ENCODE measurements at regions not wholly inside any gene's neighbourhood (a gene's known extent, or its start where the extent isn't known, plus 50 kb on each side); places are given as distances from the start of the nearest gene placed in this dataset.

- no peak overlapping the region for H3K27ac ChIP-seq
- intact Hi-C loops (cut with DNase I), result no loop called here
- no peak for DNase-seq (ENCODE audit: extremely low spot score in 2 of 2)
Observed at GRCh38 chr12:90091809-90092208, 383.2 kb upstream of the ATP2B1 start.

DNA sequence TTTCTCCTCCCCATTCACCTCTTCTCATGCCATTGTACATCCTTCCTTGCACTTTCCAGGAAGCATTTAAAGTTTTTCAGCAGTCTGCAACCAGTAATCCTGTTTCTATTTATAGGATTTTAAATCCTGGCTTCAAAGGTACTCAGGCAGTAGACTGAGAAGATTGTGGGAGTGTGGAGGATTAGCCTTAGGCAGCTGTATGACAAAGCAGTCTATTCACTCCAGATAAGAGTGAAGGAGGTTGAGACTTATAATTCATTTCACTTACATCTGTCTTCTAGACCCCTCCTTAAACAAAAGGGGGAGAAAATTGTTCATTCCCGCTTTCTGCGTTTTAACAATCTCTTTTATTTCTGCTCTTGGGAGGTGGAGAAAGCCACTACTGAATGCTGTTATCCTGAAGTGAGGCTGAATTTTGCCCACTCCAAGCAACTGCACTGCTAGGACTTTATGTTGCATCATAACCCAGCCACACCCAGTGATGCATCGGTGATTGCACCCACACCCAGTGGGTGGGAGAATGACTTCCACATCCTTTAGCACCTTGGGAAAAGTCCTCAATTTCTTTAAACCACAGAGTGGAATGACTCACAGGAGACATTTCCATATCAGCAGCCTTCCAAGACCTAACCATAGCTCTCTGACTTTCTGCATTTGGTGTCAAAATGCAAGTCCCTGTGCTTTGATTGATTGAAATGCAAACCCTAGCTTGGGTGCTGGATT, 382.5 kb upstream of the ATP2B1 start:
- peaks cover 12% of the 10 kb centered on the region for H3K4me1 ChIP-seq
- H3K9me3 ChIP-seq, result no peaks in the 10 kb centered on the region
- H3K4me3 ChIP-seq, result no peak overlapping the region
- TF ChIP-seq POLR2AphosphoS5 (IDR thresholded peaks at IDR 0.05; ENCODE audit: insufficient read depth in 1 of 2, low read depth in 1 of 2), result no peak
- TF ChIP-seq POLR2A (IDR thresholded peaks at IDR 0.05), result no peak
- TF ChIP-seq CTCF (IDR thresholded peaks at IDR 0.05), result no peak
- DNase-seq (ENCODE audit: extremely low spot score in 2 of 2), result no peak
- no peak overlapping the region for H3K27ac ChIP-seq
- H3K36me3 ChIP-seq, result no peaks in the 10 kb centered on the region
- no peaks in the 10 kb centered on the region for H3K27me3 ChIP-seq
- intact Hi-C loops (cut with DNase I), result no loop called here

More at GRCh38 chr12:90091809-90092208, 383.2 kb upstream of the ATP2B1 start:
- H3K27me3 ChIP-seq, result no peaks in the 10 kb centered on the region
- H3K36me3 ChIP-seq, result no peaks in the 10 kb centered on the region
- H3K4me1 ChIP-seq, result peaks cover 12% of the 10 kb centered on the region
- no peaks in the 10 kb centered on the region for H3K9me3 ChIP-seq
- no peak for TF ChIP-seq CTCF (IDR thresholded peaks at IDR 0.05)
- TF ChIP-seq POLR2AphosphoS5 (IDR thresholded peaks at IDR 0.05; ENCODE audit: insufficient read depth in 1 of 2, low read depth in 1 of 2), result no peak
- TF ChIP-seq POLR2A (IDR thresholded peaks at IDR 0.05), result no peak
- no peak overlapping the region for H3K4me3 ChIP-seq

DNA sequence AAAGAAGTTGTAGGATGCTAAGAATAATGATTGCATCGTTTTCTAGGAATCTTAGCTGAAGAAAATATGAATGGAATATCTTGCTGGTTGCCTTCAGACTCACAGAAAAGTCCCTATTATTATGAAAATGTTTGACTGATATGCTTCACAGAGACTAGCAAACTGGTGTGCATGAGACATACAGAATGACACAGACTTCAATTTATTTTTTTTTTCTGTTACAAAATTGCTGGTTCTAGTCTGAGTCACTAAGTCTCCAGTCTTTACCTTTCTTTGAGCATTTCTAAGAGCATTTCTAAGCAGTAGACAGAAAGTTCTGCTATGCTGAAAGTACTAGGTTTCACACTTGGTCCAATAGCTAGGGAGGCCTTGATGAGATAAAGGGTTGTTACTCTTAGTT, 377.6 kb upstream of the ATP2B1 start:
- no peaks in the 10 kb centered on the region for H3K9me3 ChIP-seq
- peaks cover 6% of the 10 kb centered on the region for H3K4me1 ChIP-seq
- H3K27me3 ChIP-seq, result no peaks in the 10 kb centered on the region
- H3K4me3 ChIP-seq, result no peak overlapping the region
- H3K36me3 ChIP-seq, result no peaks in the 10 kb centered on the region
- intact Hi-C loops (cut with DNase I), result no loop called here
- no peak for DNase-seq (ENCODE audit: extremely low spot score in 2 of 2)
- H3K27ac ChIP-seq, result no peak overlapping the region
- TF ChIP-seq CTCF (IDR thresholded peaks at IDR 0.05) (no peak), POLR2AphosphoS5 (IDR thresholded peaks at IDR 0.05; ENCODE audit: insufficient read depth in 1 of 2, low read depth in 1 of 2) (no peak), POLR2A (IDR thresholded peaks at IDR 0.05) (no peak)

DNA sequence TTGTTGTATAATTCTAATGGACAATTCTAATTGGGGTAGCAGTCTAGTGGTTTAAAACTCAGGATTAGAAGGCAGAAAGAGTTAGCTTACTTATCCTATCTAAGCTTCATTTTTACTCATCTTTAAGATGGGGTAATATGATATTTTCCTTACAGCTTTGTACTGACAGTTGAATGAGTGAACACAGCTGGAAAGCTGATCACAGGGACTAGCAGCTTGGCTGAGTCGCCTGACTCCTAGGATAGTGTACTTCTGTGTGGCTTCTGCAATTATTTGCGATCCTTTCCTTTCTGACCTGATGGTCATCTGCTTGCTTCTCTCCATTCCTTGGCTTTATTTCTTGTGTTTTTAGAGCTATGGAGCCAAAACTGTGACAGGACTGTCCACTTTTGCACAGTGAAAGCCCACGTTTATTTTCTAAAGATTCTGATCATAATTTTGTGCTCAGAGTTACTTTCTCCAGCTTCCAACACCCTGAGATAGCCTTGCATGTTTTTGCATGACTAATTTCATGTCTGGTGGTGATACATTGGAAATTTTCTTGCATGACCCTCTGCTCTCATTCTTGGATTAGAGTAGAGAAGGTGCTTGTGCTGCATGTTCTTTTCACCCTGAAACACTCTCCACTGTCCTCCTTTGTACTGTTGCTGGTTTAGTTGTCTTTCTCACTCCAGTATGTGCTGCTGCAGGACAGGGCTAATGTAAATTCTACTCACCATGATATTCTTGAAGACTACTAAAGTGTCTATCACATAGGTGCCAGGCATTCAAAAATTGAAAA, 377.0 kb upstream of the ATP2B1 start:
- Histone ChIP-seq H3K36me3 (no peaks in the 10 kb centered on the region), H3K9me3 (no peaks in the 10 kb centered on the region), H3K27me3 (no peaks in the 10 kb centered on the region), H3K4me1 (peaks cover under 1% of the 10 kb centered on the region), H3K27ac (no peak overlapping the region), H3K4me3 (no peak overlapping the region)
- no peak for DNase-seq (ENCODE audit: extremely low spot score in 2 of 2)
- intact Hi-C loops (cut with DNase I), result no loop called here
- TF ChIP-seq POLR2A (IDR thresholded peaks at IDR 0.05), result no peak
- TF ChIP-seq POLR2AphosphoS5 (IDR thresholded peaks at IDR 0.05; ENCODE audit: insufficient read depth in 1 of 2, low read depth in 1 of 2), result no peak
- TF ChIP-seq CTCF (IDR thresholded peaks at IDR 0.05), result no peak

- no peak for TF ChIP-seq POLR2AphosphoS5 (IDR thresholded peaks at IDR 0.05; ENCODE audit: insufficient read depth in 1 of 2, low read depth in 1 of 2)
- TF ChIP-seq CTCF (IDR thresholded peaks at IDR 0.05), result no peak
- no peak for TF ChIP-seq POLR2A (IDR thresholded peaks at IDR 0.05)
- intact Hi-C loops (cut with DNase I), result no loop called here
- no peak overlapping the region for H3K4me3 ChIP-seq
Observed at GRCh38 chr12:90084018-90084417, 375.4 kb upstream of the ATP2B1 start.

More at GRCh38 chr12:90084018-90084417, 375.4 kb upstream of the ATP2B1 start:
- no peaks in the 10 kb centered on the region for H3K27me3 ChIP-seq
- DNase-seq (ENCODE audit: extremely low spot score in 2 of 2), result no peak
- H3K27ac ChIP-seq, result no peak overlapping the region
- H3K4me1 ChIP-seq, result no peaks in the 10 kb centered on the region
- no peaks in the 10 kb centered on the region for H3K9me3 ChIP-seq
- no peaks in the 10 kb centered on the region for H3K36me3 ChIP-seq

All from vagina (tissue), 2 donors.